H9 (cell line): ENCODE measurements at regions not wholly inside any gene's neighbourhood (a gene's known extent, or its start where the extent isn't known, plus 50 kb on each side); places are given as distances from the start of the nearest gene placed in this dataset.

Experiments used
- DNase-seq: peaks from one replicate; pipeline ENCODE4 v3.0.0-alpha.2; 2017
- H2AFZ ChIP-seq: one replicate; pipeline ENCODE4 v1.6.1; 2013; ENCODE audit warnings: mild to moderate bottlenecking, low read length, control low read depth, moderate library complexity
- H2AK5ac ChIP-seq: 2 replicates; pipeline ENCODE4 v1.6.1; 2013; ENCODE audit warnings: low read length, control low read depth, mixed read lengths; ENCODE audit not compliant: insufficient read length
- H2BK120ac ChIP-seq: one replicate; pipeline ENCODE4 v1.6.1; 2013; ENCODE audit warnings: low read depth, mild to moderate bottlenecking, low read length, control low read depth, inconsistent platforms; ENCODE audit not compliant: poor library complexity, severe bottlenecking
- H2BK12ac ChIP-seq: 2 replicates; pipeline ENCODE4 v1.6.1; 2013; ENCODE audit warnings: low read length, control low read depth, mixed read lengths, low read depth; ENCODE audit not compliant: insufficient read length
- H2BK15ac ChIP-seq: 2 replicates; pipeline ENCODE4 v1.6.1; 2013; ENCODE audit warnings: low read depth, low read length, control low read depth
- H2BK20ac ChIP-seq: one replicate; pipeline ENCODE4 v1.6.1; 2013; ENCODE audit warnings: low read depth, mild to moderate bottlenecking, low read length, control low read depth, inconsistent platforms; ENCODE audit not compliant: poor library complexity, severe bottlenecking
- H2BK5ac ChIP-seq: 2 replicates; pipeline ENCODE4 v1.6.1; 2013; ENCODE audit warnings: low read length, control low read depth, mixed read lengths; ENCODE audit not compliant: insufficient read length
- H3K14ac ChIP-seq: 2 replicates; pipeline ENCODE4 v1.6.1; 2013; ENCODE audit warnings: low read length, control low read depth; ENCODE audit not compliant: insufficient read depth
- H3K18ac ChIP-seq: 2 replicates; pipeline ENCODE4 v1.6.1; 2013; ENCODE audit warnings: low read depth, mild to moderate bottlenecking, mixed read lengths, low read length, control low read depth; ENCODE audit not compliant: insufficient read length
- H3K23ac ChIP-seq: 2 replicates; pipeline ENCODE4 v1.6.1; 2013; ENCODE audit warnings: low read length, control low read depth, mixed read lengths, low read depth; ENCODE audit not compliant: insufficient read length
- H3K23me2 ChIP-seq: 2 replicates; pipeline ENCODE4 v1.6.1; 2013; ENCODE audit warnings: low read depth, mild to moderate bottlenecking, mixed read lengths, low read length, control low read depth; ENCODE audit not compliant: insufficient read length, poor library complexity, severe bottlenecking
- H3K27ac ChIP-seq: 2 replicates; pipeline ENCODE4 v1.5.1; 2013; ENCODE audit warnings: low read length, control low read depth, mixed read lengths, low read depth; ENCODE audit not compliant: insufficient read length
- H3K27me3 ChIP-seq: 2 replicates; pipeline ENCODE4 v1.6.1; 2013; ENCODE audit warnings: low read length, control low read depth, inconsistent platforms; ENCODE audit not compliant: insufficient read depth
- H3K4ac ChIP-seq: 2 replicates; pipeline ENCODE4 v1.6.1; 2013; ENCODE audit warnings: low read depth, mild to moderate bottlenecking, control low read depth, inconsistent platforms, low read length, moderate library complexity
- H3K4me1 ChIP-seq: 2 replicates; pipeline ENCODE4 v1.6.1; 2013; ENCODE audit warnings: low read length, control low read depth, inconsistent platforms; ENCODE audit not compliant: insufficient read depth
- H3K4me2 ChIP-seq: 2 replicates; pipeline ENCODE4 v1.6.1; 2013; ENCODE audit warnings: low read length, control low read depth, mixed read lengths; ENCODE audit not compliant: insufficient read length, insufficient read depth
- H3K56ac ChIP-seq: 2 replicates; pipeline ENCODE4 v1.6.1; 2013; ENCODE audit warnings: low read depth, mild to moderate bottlenecking, mixed read lengths, low read length, control low read depth; ENCODE audit not compliant: insufficient read length
- H3K79me1 ChIP-seq: 2 replicates; pipeline ENCODE4 v1.6.1; 2013; ENCODE audit warnings: low read depth, mild to moderate bottlenecking, moderate library complexity, low read length, control low read depth, inconsistent platforms; ENCODE audit not compliant: insufficient read depth, poor library complexity, severe bottlenecking
- H3K79me2 ChIP-seq: 2 replicates; pipeline ENCODE4 v1.6.1; 2013; ENCODE audit warnings: low read length, control low read depth, inconsistent platforms; ENCODE audit not compliant: insufficient read depth
- H3K9ac ChIP-seq: 2 replicates; pipeline ENCODE4 v1.6.1; 2013; ENCODE audit warnings: low read length, control low read depth, mixed read lengths; ENCODE audit not compliant: insufficient read length; ENCODE audit errors: extremely low read depth
- H3K9me3 ChIP-seq: one replicate; pipeline ENCODE4 v1.6.1; 2013; ENCODE audit warnings: low read depth, low read length, inconsistent platforms; ENCODE audit not compliant: control insufficient read depth
- H3T11ph ChIP-seq: one replicate; pipeline ENCODE4 v1.6.1; 2013; ENCODE audit warnings: mild to moderate bottlenecking, low read length, control low read depth, inconsistent platforms
- H4K20me1 ChIP-seq: one replicate; pipeline ENCODE4 v1.6.1; 2013; ENCODE audit not compliant: control insufficient read depth, insufficient read length, insufficient read depth
- H4K5ac ChIP-seq: 2 replicates; pipeline ENCODE4 v1.6.1; 2013; ENCODE audit warnings: low read depth, mild to moderate bottlenecking, mixed read lengths, low read length, control low read depth; ENCODE audit not compliant: insufficient read length
- H4K8ac ChIP-seq: replicated peaks from 2 replicates; pipeline ENCODE4 v1.6.1; 2013; ENCODE audit warnings: low read length, control low read depth, mixed read lengths, low read depth; ENCODE audit not compliant: insufficient read length
- H4K91ac ChIP-seq: 2 replicates; pipeline ENCODE4 v1.6.1; 2013; ENCODE audit warnings: low read depth, mild to moderate bottlenecking, moderate library complexity, mixed read lengths, low read length, control low read depth; ENCODE audit not compliant: insufficient read length
- H3K27ac Mint-ChIP-seq, 3 experiments: 2 replicates in 2 of 3; 3 replicates in 1 of 3; pipeline ENCODE4 v1.8.0; 2020 to 2021; ENCODE audit warnings: mixed read lengths in 3 of 3, mild to moderate bottlenecking in 1 of 3, moderate library complexity in 1 of 3
- H3K27me3 Mint-ChIP-seq: 2 replicates; pipeline ENCODE4 v1.8.0; 2021; ENCODE audit warnings: low read depth, mild to moderate bottlenecking, moderate library complexity, mixed read lengths
- H3K36me3 Mint-ChIP-seq, 3 experiments: 2 replicates in 2 of 3; 3 replicates in 1 of 3; pipeline ENCODE4 v1.8.0; 2020 to 2021; ENCODE audit warnings: low read depth in 3 of 3, mixed read lengths in 3 of 3; ENCODE audit not compliant: insufficient read depth in 1 of 3
- H3K4me1 Mint-ChIP-seq, 2 experiments: 2 replicates each; pipeline ENCODE4 v1.8.0; 2020; ENCODE audit warnings: mixed read lengths in 2 of 2
- H3K4me3 Mint-ChIP-seq, 2 experiments: 2 replicates in 1 of 2; 3 replicates in 1 of 2; pipeline ENCODE4 v1.8.0; 2020 to 2021; ENCODE audit warnings: mild to moderate bottlenecking in 2 of 2, mixed read lengths in 2 of 2, moderate library complexity in 1 of 2
- H3K9me3 Mint-ChIP-seq, 2 experiments: 2 replicates in 1 of 2; 3 replicates in 1 of 2; pipeline ENCODE4 v1.8.0; 2020; ENCODE audit warnings: mild to moderate bottlenecking in 2 of 2, mixed read lengths in 2 of 2, moderate library complexity in 1 of 2
- WGBS: extraction: QIAGEN DNeasy Blood & Tissue Kit; methylation state at CpG from one replicate; pipeline ENCODE4 v1.1.7; 2013; ENCODE audit warnings: missing lambda C conversion rate, low lambda C conversion rate, mixed read lengths; ENCODE audit not compliant: insufficient read length; ENCODE audit errors: extremely low coverage; 5-methylcytosine and 5-hydroxymethylcytosine counted together
- TF ChIP-seq, protein P1 (sequence below): fragments of 200-600 bp; sonication (generic); conservative IDR thresholded peaks from 3 replicates; pipeline ENCODE4 v1.8.0; 2021; ENCODE audit warnings: antibody characterized with exemption, mild to moderate bottlenecking

DNA sequence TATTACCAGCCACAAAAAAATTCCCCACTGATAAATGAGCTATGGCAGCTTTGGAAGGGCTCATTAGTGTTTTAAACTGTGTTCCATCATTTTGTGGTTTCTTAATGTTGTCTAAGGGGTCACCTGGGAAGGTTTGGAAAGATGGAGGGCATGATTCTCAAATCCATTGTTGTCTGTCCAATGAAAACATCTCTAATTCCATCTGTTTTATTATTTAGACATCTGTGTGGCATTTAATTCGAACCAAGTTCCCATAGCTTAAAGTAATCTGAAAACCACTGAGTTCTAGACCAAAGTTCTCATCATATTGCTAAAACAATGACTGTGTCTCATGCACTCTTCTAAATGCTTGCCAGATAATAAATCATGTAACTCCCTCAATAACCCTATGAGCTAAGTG lies 103.8 kb upstream of the PPP3CA start:
- no peaks in the 10 kb centered on the region for H3K79me1 ChIP-seq
- H4K5ac ChIP-seq: no peak overlapping the region
- no peak overlapping the region for H2AFZ ChIP-seq
- H2AK5ac ChIP-seq: no peak overlapping the region
- no peaks in the 10 kb centered on the region for H3K79me2 ChIP-seq
- H3K4ac ChIP-seq: no peak overlapping the region
- no CpG with 5 or more reads among the region's 1 CpG for WGBS
- no peak overlapping the region for H3K4me2 ChIP-seq
- H3K27ac Mint-ChIP-seq: no peak overlapping the region
- no peak overlapping the region for H2BK20ac ChIP-seq
- H3K27me3 ChIP-seq: no peaks in the 10 kb centered on the region
- no peak overlapping the region for H3K18ac ChIP-seq
- H3K14ac ChIP-seq: no peak overlapping the region
- H3T11ph ChIP-seq: no peak overlapping the region
- H3K9me3 Mint-ChIP-seq: peaks cover 0 to 6% of the 10 kb centered on the region in 2 experiments; a peak in 3 of 5 replicates
- H3K27ac ChIP-seq: no peak overlapping the region
- H3K27me3 Mint-ChIP-seq: no peaks in the 10 kb centered on the region
- no peak overlapping the region for H2BK5ac ChIP-seq
- H3K4me1 ChIP-seq: no peaks in the 10 kb centered on the region
- H3K4me3 Mint-ChIP-seq: no peak overlapping the region
- no peak overlapping the region for H2BK15ac ChIP-seq
- H2BK12ac ChIP-seq: no peak overlapping the region
- DNase-seq: no peak
- H4K20me1 ChIP-seq: no peaks in the 10 kb centered on the region
- H4K91ac ChIP-seq: no peak overlapping the region
- no peaks in the 10 kb centered on the region for H3K23me2 ChIP-seq
- no peak overlapping the region for H3K9ac ChIP-seq
- H3K23ac ChIP-seq: no peak overlapping the region
- no peaks in the 10 kb centered on the region for H3K9me3 ChIP-seq
- no peaks in the 10 kb centered on the region for H3K4me1 Mint-ChIP-seq
- TF ChIP-seq, protein P1, sequence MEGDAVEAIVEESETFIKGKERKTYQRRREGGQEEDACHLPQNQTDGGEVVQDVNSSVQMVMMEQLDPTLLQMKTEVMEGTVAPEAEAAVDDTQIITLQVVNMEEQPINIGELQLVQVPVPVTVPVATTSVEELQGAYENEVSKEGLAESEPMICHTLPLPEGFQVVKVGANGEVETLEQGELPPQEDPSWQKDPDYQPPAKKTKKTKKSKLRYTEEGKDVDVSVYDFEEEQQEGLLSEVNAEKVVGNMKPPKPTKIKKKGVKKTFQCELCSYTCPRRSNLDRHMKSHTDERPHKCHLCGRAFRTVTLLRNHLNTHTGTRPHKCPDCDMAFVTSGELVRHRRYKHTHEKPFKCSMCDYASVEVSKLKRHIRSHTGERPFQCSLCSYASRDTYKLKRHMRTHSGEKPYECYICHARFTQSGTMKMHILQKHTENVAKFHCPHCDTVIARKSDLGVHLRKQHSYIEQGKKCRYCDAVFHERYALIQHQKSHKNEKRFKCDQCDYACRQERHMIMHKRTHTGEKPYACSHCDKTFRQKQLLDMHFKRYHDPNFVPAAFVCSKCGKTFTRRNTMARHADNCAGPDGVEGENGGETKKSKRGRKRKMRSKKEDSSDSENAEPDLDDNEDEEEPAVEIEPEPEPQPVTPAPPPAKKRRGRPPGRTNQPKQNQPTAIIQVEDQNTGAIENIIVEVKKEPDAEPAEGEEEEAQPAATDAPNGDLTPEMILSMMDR: no peak
- H3K56ac ChIP-seq: no peak overlapping the region
- no peak overlapping the region for H2BK120ac ChIP-seq
- no peaks in the 10 kb centered on the region for H3K36me3 Mint-ChIP-seq
- H4K8ac ChIP-seq: no peak overlapping the region
